HG03066 (cell line): ENCODE measurements at regions not wholly inside any gene's neighbourhood (a gene's known extent, or its start where the extent isn't known, plus 50 kb on each side); places are given as distances from the start of the nearest gene placed in this dataset.
"Not testable (repeated sequence)": the region's sequence is repeated elsewhere in the genome, so short reads cannot be mapped to it uniquely, and the experiment has no call there.

Source experiments
- ATAC-seq: cut with Tn5 transposase; IDR thresholded peaks from one replicate; pipeline ENCODE4 v1.9.1; 2021; ENCODE audit warnings: low read depth; ENCODE audit not compliant: unreplicated experiment

GRCh38 chr2:66186537-66186936, 248.4 kb upstream of the MEIS1 start:
- no peak for ATAC-seq

GRCh38 chr2:66185497-66186054, 249.3 kb upstream of the MEIS1 start:
- no peak for ATAC-seq

- not testable (repeated sequence) for ATAC-seq
These were observed 257.7 kb upstream of the MEIS1 start for GRCh38 chr2:66177128-66177796.

- no peak for ATAC-seq
These were observed 260.4 kb upstream of the MEIS1 start for GRCh38 chr2:66174491-66174890.

- no peak for ATAC-seq
These were observed 261.3 kb upstream of the MEIS1 start for GRCh38 chr2:66173645-66174044.

- no peak for ATAC-seq
These were observed 263.4 kb upstream of the MEIS1 start for GRCh38 chr2:66171530-66171929.

GRCh38 chr2:66170744-66171330, 264.1 kb upstream of the MEIS1 start:
- no peak for ATAC-seq

- ATAC-seq, result no peak
These were observed 265.8 kb upstream of the MEIS1 start for GRCh38 chr2:66169076-66169475.

GRCh38 chr2:66164470-66164869, 270.5 kb upstream of the MEIS1 start:
- no peak for ATAC-seq

GRCh38 chr2:66156171-66156570, 278.8 kb upstream of the MEIS1 start:
- ATAC-seq, result no peak

- no peak for ATAC-seq
These were observed 281.0 kb upstream of the MEIS1 start for GRCh38 chr2:66153941-66154340.

- ATAC-seq, result no peak
These were observed 289.4 kb upstream of the MEIS1 start for GRCh38 chr2:66145490-66145889.

- ATAC-seq, result not testable (repeated sequence)
These were observed 290.6 kb upstream of the MEIS1 start for GRCh38 chr2:66144324-66144723.

GRCh38 chr2:66137606-66138130, 297.3 kb upstream of the MEIS1 start:
- no peak for ATAC-seq

GRCh38 chr2:66134138-66134701, 300.7 kb upstream of the MEIS1 start:
- ATAC-seq, result no peak

- ATAC-seq, result no peak
These were observed 307.3 kb upstream of the MEIS1 start for GRCh38 chr2:66127656-66128055.

GRCh38 chr2:66127061-66127460, 307.9 kb upstream of the MEIS1 start:
- no peak for ATAC-seq

- no peak for ATAC-seq
These were observed 309.0 kb upstream of the MEIS1 start for GRCh38 chr2:66125951-66126350.

GRCh38 chr2:66122516-66122915, 312.4 kb upstream of the MEIS1 start:
- ATAC-seq, result no peak

GRCh38 chr2:66121946-66122345, 313.0 kb upstream of the MEIS1 start:
- no peak for ATAC-seq

- ATAC-seq, result no peak
These were observed 320.8 kb upstream of the MEIS1 start for GRCh38 chr2:66113988-66114625.
